Uterus (tissue), 2 donors: ENCODE measurements at regions not wholly inside any gene's neighbourhood (a gene's known extent, or its start where the extent isn't known, plus 50 kb on each side); places are given as distances from the start of the nearest gene placed in this dataset.

Experiments used
- CTCF ChIP-seq, 4 experiments: fragments of 200-600 bp in 2 of 4; fragments of 450-650 bp in 2 of 4; sonication (generic) in 2 of 4; IDR thresholded peaks; one replicate each; pipeline ENCODE4 v1.5.1; 2016 to 2019; ENCODE audit warnings: antibody characterized with exemption in 4 of 4, mild to moderate bottlenecking in 2 of 4, moderate library complexity in 1 of 4
- POLR2A ChIP-seq, 2 donors: fragments of 450-650 bp; IDR thresholded peaks; one replicate each; pipeline ENCODE4 v1.6.1; 2016; ENCODE audit warnings: antibody characterized with exemption in 2 of 2, mild to moderate bottlenecking in 1 of 2, moderate library complexity in 1 of 2

GRCh38 chr3:66803721-66804695 lies 194.1 kb upstream of the KBTBD8 start:
- no peak for TF ChIP-seq CTCF (IDR thresholded peaks at IDR 0.05)
- TF ChIP-seq POLR2A (IDR thresholded peaks at IDR 0.05) = no peak
